Central memory CD8-positive, alpha-beta T cell (primary cell): ENCODE measurements at regions not wholly inside any gene's neighbourhood (a gene's known extent, or its start where the extent isn't known, plus 50 kb on each side); places are given as distances from the start of the nearest gene placed in this dataset.
A peak's percentile ranks its signal among the peaks of the same experiment; 100 is the strongest.
"Not testable (repeated sequence)": the region's sequence is repeated elsewhere in the genome, so short reads cannot be mapped to it uniquely, and the experiment has no call there.

Experiments used
- ATAC-seq: fragments of 150-1000 bp; cut with Tn5 transposase; replicated peaks from 2 replicates; pipeline ENCODE4 v1.10.0; 2022; ENCODE audit warnings: mild to moderate bottlenecking, moderate FRiP score, moderate number of reproducible peaks; ENCODE audit not compliant: poor library complexity, severe bottlenecking; ENCODE audit errors: extremely low read depth
- DNase-seq, 2 donors: peaks; one replicate each; pipeline ENCODE4 v3.0.0; 2021; ENCODE audit warnings: low spot score in 2 of 2
- H3K27ac Mint-ChIP-seq: one replicate; pipeline ENCODE4 v1.8.0; 2022; ENCODE audit warnings: low read depth, mild to moderate bottlenecking, moderate library complexity, mixed read lengths
- H3K27me3 Mint-ChIP-seq: one replicate; pipeline ENCODE4 v1.8.0; 2022; ENCODE audit warnings: mixed read lengths
- H3K36me3 Mint-ChIP-seq: one replicate; pipeline ENCODE4 v1.8.0; 2022; ENCODE audit warnings: mild to moderate bottlenecking, moderate library complexity, mixed read lengths; ENCODE audit not compliant: insufficient read depth
- H3K4me1 Mint-ChIP-seq: one replicate; pipeline ENCODE4 v1.8.0; 2022; ENCODE audit warnings: mixed read lengths
- H3K4me3 Mint-ChIP-seq: one replicate; pipeline ENCODE4 v1.8.0; 2022; ENCODE audit warnings: mild to moderate bottlenecking, moderate library complexity, mixed read lengths
- H3K9me3 Mint-ChIP-seq: one replicate; pipeline ENCODE4 v1.8.0; 2022; ENCODE audit warnings: mixed read lengths

- peaks cover 2% of the 10 kb centered on the region for H3K36me3 Mint-ChIP-seq
- peaks cover 47% of the 10 kb centered on the region for H3K27me3 Mint-ChIP-seq
- peak overlapping the region; percentile 65 for H3K27ac Mint-ChIP-seq
- peak; percentile 25 for ATAC-seq
- no peaks in the 10 kb centered on the region for H3K9me3 Mint-ChIP-seq
- peaks cover 35% of the 10 kb centered on the region for H3K4me1 Mint-ChIP-seq
- no peak for DNase-seq
- H3K4me3 Mint-ChIP-seq = peak overlapping the region; percentile 69
Observed at GRCh38 chr2:236366049-236366387, 101.8 kb upstream of the ASB18 start.

- Mint-ChIP-seq H3K27me3 (peaks cover 50% of the 10 kb centered on the region), H3K4me3 (peak overlapping the region; percentile 69), H3K4me1 (peaks cover 35% of the 10 kb centered on the region), H3K9me3 (no peaks in the 10 kb centered on the region), H3K36me3 (peaks cover 2% of the 10 kb centered on the region), H3K27ac (peak overlapping the region; percentile 65)
- no peak for DNase-seq
- peak; percentile 85 for ATAC-seq
Observed at GRCh38 chr2:236366397-236366796, 102.2 kb upstream of the ASB18 start.

- H3K27ac Mint-ChIP-seq = peak overlapping the region; percentile 7
- H3K27me3 Mint-ChIP-seq = peaks cover 61% of the 10 kb centered on the region
- no peak for DNase-seq
- no peak for ATAC-seq
- no peaks in the 10 kb centered on the region for H3K9me3 Mint-ChIP-seq
- H3K4me3 Mint-ChIP-seq = peak overlapping the region; percentile 69
- H3K4me1 Mint-ChIP-seq = peaks cover 35% of the 10 kb centered on the region
- peaks cover 2% of the 10 kb centered on the region for H3K36me3 Mint-ChIP-seq
Observed at GRCh38 chr2:236367506-236368289, 103.5 kb upstream of the ASB18 start.

GRCh38 chr2:236369661-236370062 is 105.5 kb upstream of the ASB18 start:
- no peak overlapping the region for H3K27ac Mint-ChIP-seq
- H3K9me3 Mint-ChIP-seq = no peaks in the 10 kb centered on the region
- DNase-seq (no peak), ATAC-seq (no peak)
- peaks cover 34% of the 10 kb centered on the region for H3K4me1 Mint-ChIP-seq
- no peak overlapping the region for H3K4me3 Mint-ChIP-seq
- peaks cover 2% of the 10 kb centered on the region for H3K36me3 Mint-ChIP-seq
- H3K27me3 Mint-ChIP-seq = peaks cover 80% of the 10 kb centered on the region

- no peak overlapping the region for H3K4me3 Mint-ChIP-seq
- ATAC-seq = no peak
- no peaks in the 10 kb centered on the region for H3K9me3 Mint-ChIP-seq
- no peak for DNase-seq
- H3K27ac Mint-ChIP-seq = no peak overlapping the region
- H3K36me3 Mint-ChIP-seq = peaks cover 2% of the 10 kb centered on the region
- peaks cover 86% of the 10 kb centered on the region for H3K27me3 Mint-ChIP-seq
- peaks cover 27% of the 10 kb centered on the region for H3K4me1 Mint-ChIP-seq
Observed at GRCh38 chr2:236370847-236371409, 106.7 kb upstream of the ASB18 start.

- Mint-ChIP-seq H3K36me3 (no peaks in the 10 kb centered on the region), H3K9me3 (no peaks in the 10 kb centered on the region), H3K4me1 (peaks cover 4% of the 10 kb centered on the region), H3K27ac (no peak overlapping the region), H3K27me3 (peaks cover 63% of the 10 kb centered on the region), H3K4me3 (no peak overlapping the region)
- DNase-seq (no peak), ATAC-seq (no peak)
Observed at GRCh38 chr2:236375973-236376476, 111.8 kb upstream of the ASB18 start.

GRCh38 chr2:236376566-236377244 is 112.5 kb upstream of the ASB18 start:
- no peak for ATAC-seq
- no peak overlapping the region for H3K4me3 Mint-ChIP-seq
- H3K27me3 Mint-ChIP-seq = peaks cover 56% of the 10 kb centered on the region
- no peaks in the 10 kb centered on the region for H3K36me3 Mint-ChIP-seq
- no peak overlapping the region for H3K27ac Mint-ChIP-seq
- peaks cover 4% of the 10 kb centered on the region for H3K4me1 Mint-ChIP-seq
- no peaks in the 10 kb centered on the region for H3K9me3 Mint-ChIP-seq
- no peak for DNase-seq

GRCh38 chr2:236380051-236380612 is 115.9 kb upstream of the ASB18 start:
- H3K36me3 Mint-ChIP-seq = no peaks in the 10 kb centered on the region
- no peak overlapping the region for H3K27ac Mint-ChIP-seq
- peaks cover 1% of the 10 kb centered on the region for H3K4me1 Mint-ChIP-seq
- DNase-seq = no peak
- no peaks in the 10 kb centered on the region for H3K9me3 Mint-ChIP-seq
- no peak overlapping the region for H3K4me3 Mint-ChIP-seq
- peaks cover 24% of the 10 kb centered on the region for H3K27me3 Mint-ChIP-seq
- no peak for ATAC-seq

- H3K9me3 Mint-ChIP-seq, H3K27ac Mint-ChIP-seq, ATAC-seq, H3K4me1 Mint-ChIP-seq, DNase-seq, H3K4me3 Mint-ChIP-seq, H3K36me3 Mint-ChIP-seq: not testable (repeated sequence)
- H3K27me3 Mint-ChIP-seq = peaks cover 13% of the 10 kb centered on the region
Observed at GRCh38 chr2:236381253-236381652, 117.0 kb upstream of the ASB18 start.

GRCh38 chr2:236389284-236390216 is 125.3 kb upstream of the ASB18 start:
- H3K27ac Mint-ChIP-seq = not testable (repeated sequence)

GRCh38 chr2:236393101-236393500 is 128.9 kb upstream of the ASB18 start:
- ATAC-seq = no peak
- Mint-ChIP-seq H3K36me3 (no peaks in the 10 kb centered on the region), H3K9me3 (no peaks in the 10 kb centered on the region), H3K4me1 (no peaks in the 10 kb centered on the region), H3K27me3 (peaks cover 14% of the 10 kb centered on the region), H3K27ac (no peak overlapping the region), H3K4me3 (no peak overlapping the region)
- DNase-seq = no peak

More at GRCh38 chr2:236389284-236390216, 125.3 kb upstream of the ASB18 start:
- ATAC-seq, H3K4me3 Mint-ChIP-seq, DNase-seq, H3K36me3 Mint-ChIP-seq, H3K4me1 Mint-ChIP-seq, H3K9me3 Mint-ChIP-seq: not testable (repeated sequence)
- peaks cover 14% of the 10 kb centered on the region for H3K27me3 Mint-ChIP-seq

GRCh38 chr2:236393581-236393980 is 129.4 kb upstream of the ASB18 start:
- ATAC-seq (no peak), DNase-seq (no peak)
- peaks cover 14% of the 10 kb centered on the region for H3K27me3 Mint-ChIP-seq
- no peak overlapping the region for H3K27ac Mint-ChIP-seq
- no peak overlapping the region for H3K4me3 Mint-ChIP-seq
- no peaks in the 10 kb centered on the region for H3K36me3 Mint-ChIP-seq
- no peaks in the 10 kb centered on the region for H3K9me3 Mint-ChIP-seq
- H3K4me1 Mint-ChIP-seq = no peaks in the 10 kb centered on the region
